Inflammatory macrophage (primary cell): ENCODE measurements at regions not wholly inside any gene's neighbourhood (a gene's known extent, or its start where the extent isn't known, plus 50 kb on each side); places are given as distances from the start of the nearest gene placed in this dataset.

ENCODE experiments used
- DNase-seq, 2 donors: peaks; one replicate each; pipeline ENCODE4 v3.0.0-alpha.2; 2020 to 2022

- DNase-seq = no peak
Observed at GRCh38 chrX:22396408-22396807, 123.7 kb downstream of the CBLL2 start.

- no peak for DNase-seq
Observed at GRCh38 chrX:22397566-22397965, 124.9 kb downstream of the CBLL2 start.

GRCh38 chrX:22399437-22400192, 126.9 kb downstream of the CBLL2 start:
- no peak for DNase-seq

- no peak for DNase-seq
Observed at GRCh38 chrX:22404297-22404696, 131.6 kb downstream of the CBLL2 start.

- DNase-seq = no peak
Observed at GRCh38 chrX:22406201-22406737, 133.6 kb downstream of the CBLL2 start.

GRCh38 chrX:22409418-22409817, 136.7 kb downstream of the CBLL2 start:
- DNase-seq = no peak

- no peak for DNase-seq
Observed at GRCh38 chrX:22424122-22424915, 151.6 kb downstream of the CBLL2 start.

GRCh38 chrX:22424919-22425318, 152.2 kb downstream of the CBLL2 start:
- no peak for DNase-seq

GRCh38 chrX:22429704-22430103, 157.0 kb downstream of the CBLL2 start:
- DNase-seq = no peak

GRCh38 chrX:22430701-22431100, 158.0 kb downstream of the CBLL2 start:
- no peak for DNase-seq

- DNase-seq = no peak
Observed at GRCh38 chrX:22433292-22434070, 160.8 kb downstream of the CBLL2 start.

- DNase-seq = no peak
Observed at GRCh38 chrX:22445880-22446279, 173.2 kb downstream of the CBLL2 start.

- no peak for DNase-seq
Observed at GRCh38 chrX:22462959-22463358, 190.2 kb downstream of the CBLL2 start.

GRCh38 chrX:22467571-22467970, 194.9 kb downstream of the CBLL2 start:
- DNase-seq = no peak

GRCh38 chrX:22481436-22481835, 208.7 kb downstream of the CBLL2 start:
- no peak for DNase-seq

- no peak for DNase-seq
Observed at GRCh38 chrX:22486296-22486695, 213.6 kb downstream of the CBLL2 start.

- DNase-seq = no peak
Observed at GRCh38 chrX:22516893-22517292, 244.2 kb downstream of the CBLL2 start.

GRCh38 chrX:22520128-22520828, 247.6 kb downstream of the CBLL2 start:
- no peak for DNase-seq

GRCh38 chrX:22526339-22526738, 253.6 kb downstream of the CBLL2 start:
- no peak for DNase-seq

- DNase-seq = no peak
Observed at GRCh38 chrX:22527302-22527701, 254.6 kb downstream of the CBLL2 start.

- DNase-seq = no peak
Observed at GRCh38 chrX:22533898-22534297, 261.2 kb downstream of the CBLL2 start.

GRCh38 chrX:22534643-22535042, 261.9 kb downstream of the CBLL2 start:
- DNase-seq = no peak
